ENCODE measurements at regions not wholly inside any gene's neighbourhood (a gene's known extent, or its start where the extent isn't known, plus 50 kb on each side); places are given as distances from the start of the nearest gene placed in this dataset.

- no peak for DNase-seq
Observed at GRCh38 chr9:79107911-79108676, 463.7 kb upstream of the TLE4 start.

- no peak for DNase-seq
Observed at GRCh38 chr9:79111653-79112052, 460.1 kb upstream of the TLE4 start.

GRCh38 chr9:79115176-79115575 lies 456.6 kb upstream of the TLE4 start:
- no peak for DNase-seq

GRCh38 chr9:79116041-79116440 lies 455.7 kb upstream of the TLE4 start:
- no peak for DNase-seq

- DNase-seq = no peak
Observed at GRCh38 chr9:79116709-79117108, 455.1 kb upstream of the TLE4 start.

- no peak for DNase-seq
Observed at GRCh38 chr9:79120533-79120932, 451.2 kb upstream of the TLE4 start.

GRCh38 chr9:79120941-79121340 lies 450.8 kb upstream of the TLE4 start:
- no peak for DNase-seq

- DNase-seq = no peak
Observed at GRCh38 chr9:79123415-79123814, 448.4 kb upstream of the TLE4 start.

GRCh38 chr9:79127661-79128060 lies 444.1 kb upstream of the TLE4 start:
- no peak for DNase-seq

GRCh38 chr9:79129865-79130480 lies 441.8 kb upstream of the TLE4 start:
- no peak for DNase-seq

GRCh38 chr9:79131246-79131774 lies 440.5 kb upstream of the TLE4 start:
- DNase-seq = no peak

- no peak for DNase-seq
Observed at GRCh38 chr9:79131824-79132377, 439.9 kb upstream of the TLE4 start.

GRCh38 chr9:79134654-79135053 lies 437.1 kb upstream of the TLE4 start:
- DNase-seq = no peak

GRCh38 chr9:79135681-79136415 lies 435.9 kb upstream of the TLE4 start:
- no peak for DNase-seq

GRCh38 chr9:79140751-79141150 lies 431.0 kb upstream of the TLE4 start:
- DNase-seq = no peak

- no peak for DNase-seq
Observed at GRCh38 chr9:79143211-79143610, 428.6 kb upstream of the TLE4 start.

- DNase-seq = no peak
Observed at GRCh38 chr9:79145442-79145841, 426.3 kb upstream of the TLE4 start.

- no peak for DNase-seq
Observed at GRCh38 chr9:79149585-79149984, 422.2 kb upstream of the TLE4 start.

- DNase-seq = no peak
Observed at GRCh38 chr9:79151791-79152190, 420.0 kb upstream of the TLE4 start.

- DNase-seq = no peak
Observed at GRCh38 chr9:79152306-79152705, 419.5 kb upstream of the TLE4 start.

GRCh38 chr9:79154806-79155205 lies 417.0 kb upstream of the TLE4 start:
- no peak for DNase-seq

GRCh38 chr9:79155308-79155707 lies 416.5 kb upstream of the TLE4 start:
- no peak for DNase-seq

GRCh38 chr9:79163544-79163943 lies 408.2 kb upstream of the TLE4 start:
- DNase-seq = no peak

All from T-helper 1 cell (primary cell).